Lower leg skin (tissue), 4 donors: ENCODE measurements at regions not wholly inside any gene's neighbourhood (a gene's known extent, or its start where the extent isn't known, plus 50 kb on each side); places are given as distances from the start of the nearest gene placed in this dataset.
"Not testable (repeated sequence)": the region's sequence is repeated elsewhere in the genome, so short reads cannot be mapped to it uniquely, and the experiment has no call there.

Experiments used
- DNase-seq, 2 donors: peaks; one replicate each; pipeline ENCODE4 v3.0.0-alpha.2; 2019; ENCODE audit warnings: low spot score in 2 of 2
- H3K4me3 ChIP-seq: fragments of 200-600 bp; sonication (generic); 2 replicates; pipeline ENCODE4 v1.5.1; 2017; ENCODE audit warnings: mild to moderate bottlenecking, low read depth; ENCODE audit not compliant: poor library complexity, severe bottlenecking
- CTCF ChIP-seq, 3 donors: fragments of 450-650 bp; IDR thresholded peaks; one replicate each; pipeline ENCODE4 v1.5.1; 2016; ENCODE audit warnings: antibody characterized with exemption in 3 of 3, mild to moderate bottlenecking in 3 of 3, moderate library complexity in 2 of 3
- POLR2A ChIP-seq, 2 donors: fragments of 450-650 bp; IDR thresholded peaks; one replicate each; pipeline ENCODE4 v1.6.1; 2016 to 2017; ENCODE audit warnings: antibody characterized with exemption in 2 of 2, mild to moderate bottlenecking in 1 of 2, moderate library complexity in 1 of 2
- WGBS, 2 donors: methylation state at CpG; one replicate each; pipeline ENCODE4 v1.1.5; 2018; 5-methylcytosine and 5-hydroxymethylcytosine counted together
- intact Hi-C: fragments of 100-400 bp; cut with DNase I; formaldehyde crosslinking; loops from one replicate; pipeline ENCODE4 v1.15.0; 2023; ENCODE audit warnings: low total_unique reads

DNA sequence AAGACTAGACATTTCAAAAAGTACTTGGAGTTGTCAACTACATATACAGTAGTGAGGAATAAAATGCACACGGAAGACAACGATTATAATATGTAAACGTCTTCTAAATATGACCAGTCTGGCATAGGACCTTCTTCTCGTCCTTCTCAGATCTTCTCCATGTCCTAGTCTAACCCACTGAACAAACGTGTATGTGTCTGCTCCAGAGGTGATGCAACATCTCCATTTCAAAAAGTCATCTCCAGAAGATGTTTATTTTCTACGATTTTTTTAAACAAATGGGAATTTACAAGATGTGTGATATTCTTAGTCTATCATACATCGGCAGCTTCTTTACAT lies 89.9 kb downstream of the GPX5 start:
- H3K4me3 ChIP-seq = no peak overlapping the region
- intact Hi-C loops = no loop called here
- 80 to 90% methylated on average over 7 of the region's 7 CpGs for WGBS, 2 donors
- no peak for DNase-seq
- no peak for TF ChIP-seq CTCF (IDR thresholded peaks at IDR 0.05)
- TF ChIP-seq POLR2A (IDR thresholded peaks at IDR 0.05) = no peak

DNA sequence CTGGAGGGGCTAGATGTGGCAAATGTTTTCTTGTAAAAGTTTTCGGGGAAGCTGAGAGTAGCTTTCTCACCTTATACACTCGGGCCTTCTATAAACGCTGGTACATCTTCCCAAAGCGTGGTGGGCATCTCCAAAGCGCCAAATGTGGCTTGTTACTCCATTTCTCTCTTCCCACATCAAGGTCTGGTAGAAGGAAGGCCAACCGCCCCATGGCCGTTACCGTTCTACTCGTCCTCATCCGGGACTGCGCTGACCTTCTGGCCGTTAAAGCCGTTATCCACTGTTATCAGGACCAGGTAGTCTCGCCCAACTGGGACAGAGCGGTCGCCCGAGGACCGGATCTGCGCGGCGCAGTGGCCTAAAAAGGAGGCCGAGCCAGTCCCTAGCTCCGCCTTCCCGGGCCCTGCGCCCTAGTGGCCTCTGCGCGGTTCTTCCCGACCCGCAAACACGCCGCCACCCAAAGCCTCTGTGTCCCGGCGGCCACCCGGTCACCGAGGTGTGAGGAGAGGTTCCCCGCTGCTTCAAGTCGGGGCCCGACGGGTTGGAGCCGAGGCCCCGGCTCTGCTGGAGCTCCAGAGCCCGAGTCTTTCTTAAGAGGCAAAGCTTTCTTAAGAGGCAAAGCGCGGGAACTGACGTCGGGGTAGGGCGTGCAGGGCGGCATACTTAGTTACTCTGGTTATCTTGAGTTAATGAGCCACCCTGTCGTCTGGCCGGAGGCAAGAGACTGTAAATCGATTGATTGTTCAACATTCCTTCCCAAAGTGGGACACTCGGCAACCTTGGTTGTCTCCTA lies 90.5 kb downstream of the GPX5 start:
- DNase-seq = no peak
- 38 to 46% methylated on average over 51 of the region's 52 CpGs for WGBS, 2 donors
- TF ChIP-seq POLR2A (IDR thresholded peaks at IDR 0.05) (no peak), CTCF (IDR thresholded peaks at IDR 0.05) (no peak)
- intact Hi-C loops = no loop called here
- no peak overlapping the region for H3K4me3 ChIP-seq

GRCh38 chr6:28618898-28619555 lies 93.3 kb downstream of the GPX5 start:
- TF ChIP-seq POLR2A (IDR thresholded peaks at IDR 0.05) (no peak), CTCF (IDR thresholded peaks at IDR 0.05) (no peak)
- H3K4me3 ChIP-seq = no peak overlapping the region
- intact Hi-C loops = no loop called here
- no peak for DNase-seq

DNA sequence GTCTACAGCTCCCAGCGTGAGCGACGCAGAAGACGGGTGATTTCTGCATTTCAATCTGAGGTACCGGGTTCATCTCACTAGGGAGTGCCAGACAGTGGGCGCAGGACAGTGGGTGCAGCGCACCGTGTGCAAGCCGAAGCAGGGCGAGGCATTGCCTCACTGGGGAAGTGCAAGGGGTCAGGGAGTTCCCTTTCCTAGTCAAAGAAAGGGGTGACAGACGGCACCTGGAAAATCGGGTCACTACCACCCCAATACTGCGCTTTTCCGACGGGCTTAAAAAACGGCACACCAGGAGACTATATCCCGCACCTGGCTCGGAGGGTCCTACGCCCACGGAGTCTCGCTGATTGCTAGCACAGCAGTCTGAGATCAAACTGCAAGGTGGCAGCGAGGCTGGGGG lies 95.6 kb downstream of the GPX5 start:
- intact Hi-C loops, H3K4me3 ChIP-seq, DNase-seq: not testable (repeated sequence)
- WGBS, 2 donors = 16 to 28% methylated on average over 17 of the region's 22 CpGs

DNA sequence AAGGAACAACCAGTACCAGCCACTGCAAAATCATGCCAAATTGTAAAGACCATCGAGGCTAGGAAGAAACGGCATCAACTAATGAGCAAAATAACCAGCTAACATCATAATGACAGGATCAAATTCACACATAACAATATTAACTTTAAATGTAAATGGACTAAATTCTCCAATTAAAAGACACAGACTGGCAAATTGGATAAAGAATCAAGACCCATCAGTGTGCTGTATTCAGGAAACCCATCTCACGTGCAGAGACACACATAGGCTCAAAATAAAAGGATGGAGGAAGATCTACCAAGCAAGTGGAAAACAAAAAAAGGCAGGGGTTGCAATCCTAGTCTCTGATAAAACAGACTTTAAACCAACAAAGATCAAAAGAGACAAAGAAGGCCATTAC lies 97.6 kb downstream of the GPX5 start:
- 89 to 93% methylated on average over 3 of the region's 3 CpGs for WGBS, 2 donors
- intact Hi-C loops, DNase-seq, H3K4me3 ChIP-seq: not testable (repeated sequence)

DNA sequence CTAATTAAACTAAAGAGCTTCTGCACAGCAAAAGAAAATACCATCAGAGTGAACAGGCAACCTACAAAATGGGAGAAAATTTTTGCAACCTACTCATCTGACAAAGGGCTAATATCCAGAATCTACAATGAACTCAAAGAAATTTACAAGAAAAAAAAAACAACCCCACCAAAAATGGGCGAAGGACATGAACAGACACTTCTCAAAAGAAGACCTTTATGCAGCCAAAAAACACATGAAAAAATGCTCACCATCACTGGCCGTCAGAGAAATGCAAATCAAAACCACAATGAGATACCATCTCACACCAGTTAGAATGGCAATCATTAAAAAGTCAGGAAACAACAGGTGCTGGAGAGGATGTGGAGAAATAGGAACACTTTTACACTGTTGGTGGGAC lies 100.7 kb downstream of the GPX5 start:
- intact Hi-C loops, DNase-seq, H3K4me3 ChIP-seq: not testable (repeated sequence)
- WGBS, 2 donors = 88% methylated on average over 2 of the region's 2 CpGs

DNA sequence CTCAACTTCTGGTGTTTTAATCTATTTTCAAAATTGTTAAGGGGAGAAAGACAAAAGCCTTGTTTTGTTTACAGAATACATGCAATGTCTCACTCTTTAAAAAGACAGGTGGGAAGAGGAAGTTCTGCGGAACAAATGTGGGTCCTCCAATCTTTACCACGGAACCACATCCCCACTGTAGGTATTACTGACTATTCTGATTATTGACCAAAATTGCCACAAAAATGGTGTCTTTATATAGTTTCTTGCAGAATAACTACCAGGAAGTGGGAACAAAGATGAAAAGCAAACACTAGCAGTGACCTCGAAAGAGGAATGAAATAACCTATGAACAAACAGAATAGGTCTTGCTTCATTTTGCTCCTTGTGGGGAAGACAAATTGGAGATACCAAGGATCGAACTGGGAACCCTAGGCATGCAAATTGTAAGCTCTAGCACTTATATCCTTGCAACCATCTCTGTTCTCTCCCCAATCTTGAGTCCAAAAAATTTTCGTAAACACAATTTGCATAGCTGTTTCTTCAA lies 106.7 kb downstream of the GPX5 start:
- H3K4me3 ChIP-seq = no peak overlapping the region
- intact Hi-C loops = no loop called here
- WGBS, 2 donors = 76 to 84% methylated on average over 5 of the region's 5 CpGs
- no peak for DNase-seq
- TF ChIP-seq CTCF (IDR thresholded peaks at IDR 0.05) = no peak
- TF ChIP-seq POLR2A (IDR thresholded peaks at IDR 0.05) = no peak
